ENCODE measurements at regions not wholly inside any gene's neighbourhood (a gene's known extent, or its start where the extent isn't known, plus 50 kb on each side); places are given as distances from the start of the nearest gene placed in this dataset.
"Not testable (repeated sequence)": the region's sequence is repeated elsewhere in the genome, so short reads cannot be mapped to it uniquely, and the experiment has no call there.

GRCh38 chr1:195933835-195934234, 674.4 kb downstream of the KCNT2 start:
- no peak for DNase-seq (ENCODE audit: low spot score)

DNA sequence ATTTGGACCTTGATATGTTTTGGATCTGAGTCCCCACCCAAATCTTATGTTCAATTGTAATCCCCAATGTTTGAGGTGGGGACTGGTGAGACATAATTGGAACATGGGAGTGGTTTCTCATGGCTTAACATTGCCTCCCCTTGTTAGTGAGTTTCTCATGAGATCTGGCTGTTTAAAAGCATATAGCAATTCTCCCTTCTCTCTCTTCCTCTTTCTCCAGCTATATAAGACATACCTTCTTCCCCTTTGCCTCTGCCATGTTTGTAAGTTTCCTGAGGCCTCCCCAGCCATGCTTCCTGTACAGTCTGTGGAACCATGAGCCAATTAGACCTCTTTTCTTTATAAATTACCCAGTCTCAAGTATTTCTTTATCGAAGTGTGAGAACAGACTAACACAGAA, 692.4 kb downstream of the KCNT2 start:
- DNase-seq (ENCODE audit: low spot score): no peak

DNA sequence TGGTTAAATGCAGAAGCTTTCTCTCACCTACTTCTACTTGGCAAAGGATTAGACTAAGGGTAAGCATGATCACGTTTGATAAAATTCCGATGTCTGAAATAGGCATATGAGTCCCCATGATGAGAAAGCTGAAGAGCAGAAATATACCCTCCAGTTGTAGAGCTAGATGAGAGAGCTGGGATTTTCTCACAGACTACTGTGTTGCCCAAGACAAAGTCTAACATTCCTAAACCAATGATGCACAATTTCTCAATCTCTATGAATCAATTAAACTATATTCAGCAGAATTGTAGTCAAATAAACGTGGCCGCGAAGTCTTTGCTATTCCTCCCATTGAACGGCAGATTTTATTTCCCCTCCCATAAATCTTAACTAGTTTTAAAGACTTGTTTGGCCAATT, 699.2 kb downstream of the KCNT2 start:
- DNase-seq (ENCODE audit: low spot score): no peak

- DNase-seq (ENCODE audit: low spot score): no peak
These were observed 700.1 kb downstream of the KCNT2 start for GRCh38 chr1:195908121-195908520.

DNA sequence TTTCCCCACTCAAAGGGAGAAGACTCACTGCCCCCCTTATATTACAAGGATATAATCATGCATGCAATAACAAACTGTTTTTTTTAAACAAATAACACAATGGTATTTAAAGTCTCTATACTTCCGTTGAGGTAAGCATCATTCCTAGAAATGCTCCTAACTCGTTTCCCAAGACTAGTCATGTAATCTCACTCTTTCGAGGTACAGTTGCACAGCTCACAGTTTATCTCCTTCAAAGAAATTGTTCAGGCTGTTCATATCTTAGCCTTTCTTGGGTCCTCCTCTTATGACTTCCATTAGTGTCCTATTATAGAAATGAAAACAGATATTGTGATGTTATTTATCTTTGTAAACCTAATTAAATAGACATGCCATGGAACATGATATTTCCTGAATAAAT, 705.0 kb downstream of the KCNT2 start:
- no peak for DNase-seq (ENCODE audit: low spot score)

GRCh38 chr1:195902779-195903178, 705.5 kb downstream of the KCNT2 start:
- no peak for DNase-seq (ENCODE audit: low spot score)

DNA sequence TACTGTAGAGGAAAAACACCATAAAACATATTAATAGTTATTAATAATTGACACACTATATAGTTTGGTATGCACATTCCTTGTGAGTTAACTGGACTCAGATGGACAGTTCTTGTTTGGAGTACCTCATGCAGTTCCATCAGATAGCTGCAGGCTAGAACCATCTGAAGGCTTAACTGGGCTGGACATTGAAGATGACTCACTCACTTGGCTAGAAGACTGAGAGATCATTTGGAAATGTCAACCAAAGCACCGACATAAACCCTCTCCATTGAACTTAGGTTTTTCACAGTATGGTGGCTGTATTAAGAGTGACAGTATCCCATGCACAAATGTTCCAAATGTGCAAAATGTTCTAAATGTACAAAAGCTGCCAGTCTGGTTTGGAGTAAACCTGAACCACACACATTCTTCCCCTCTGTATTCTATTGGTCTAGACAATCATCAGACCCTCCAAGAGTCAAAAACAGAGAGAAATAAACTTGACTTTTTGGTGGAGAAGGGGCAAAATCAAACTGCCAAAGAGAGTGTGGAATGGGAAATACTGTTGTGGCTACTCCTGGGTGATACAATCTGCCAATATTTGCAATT, 708.4 kb downstream of the KCNT2 start:
- DNase-seq (ENCODE audit: low spot score): no peak

- DNase-seq (ENCODE audit: low spot score): no peak
These were observed 709.3 kb downstream of the KCNT2 start for GRCh38 chr1:195898924-195899323.

DNA sequence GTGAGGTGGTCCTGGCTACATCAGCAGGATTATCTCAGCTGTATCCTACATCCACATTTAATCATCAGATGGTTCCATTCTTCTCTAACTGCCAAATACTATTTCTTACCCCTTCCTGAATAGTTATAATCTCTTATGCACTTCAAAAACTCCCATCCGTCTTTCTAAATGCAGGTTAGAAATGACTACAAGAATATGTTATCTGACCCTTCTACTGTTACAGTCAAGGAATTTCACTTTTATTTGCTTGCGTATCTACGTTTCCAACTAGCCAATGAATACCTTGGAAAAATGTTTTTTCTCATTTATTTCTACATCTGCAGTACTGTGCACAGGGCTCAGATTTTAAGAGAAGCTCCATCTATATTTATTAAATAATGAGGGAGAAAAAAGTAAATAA, 709.9 kb downstream of the KCNT2 start:
- no peak for DNase-seq (ENCODE audit: low spot score)

DNA sequence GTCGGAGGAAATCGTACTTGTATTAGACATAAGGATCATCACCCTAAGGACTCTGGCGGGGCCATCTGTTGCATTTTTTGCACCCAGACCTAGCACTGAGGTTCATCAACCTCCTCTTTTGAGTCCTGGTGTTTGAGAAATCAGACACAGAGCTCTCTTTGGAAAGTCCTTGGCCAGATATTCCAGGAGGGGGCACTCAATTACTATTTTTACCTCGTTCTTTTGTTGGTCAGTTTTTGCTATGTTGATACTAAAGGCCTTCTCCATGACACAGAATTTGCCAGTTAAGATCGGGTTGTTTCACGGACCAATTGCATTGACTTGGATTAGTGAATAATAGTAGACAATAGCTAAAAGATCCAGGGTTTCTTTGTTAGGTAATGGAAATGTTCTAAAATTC, 711.2 kb downstream of the KCNT2 start:
- DNase-seq (ENCODE audit: low spot score): no peak

- no peak for DNase-seq (ENCODE audit: low spot score)
These were observed 713.8 kb downstream of the KCNT2 start for GRCh38 chr1:195894411-195894810.

DNA sequence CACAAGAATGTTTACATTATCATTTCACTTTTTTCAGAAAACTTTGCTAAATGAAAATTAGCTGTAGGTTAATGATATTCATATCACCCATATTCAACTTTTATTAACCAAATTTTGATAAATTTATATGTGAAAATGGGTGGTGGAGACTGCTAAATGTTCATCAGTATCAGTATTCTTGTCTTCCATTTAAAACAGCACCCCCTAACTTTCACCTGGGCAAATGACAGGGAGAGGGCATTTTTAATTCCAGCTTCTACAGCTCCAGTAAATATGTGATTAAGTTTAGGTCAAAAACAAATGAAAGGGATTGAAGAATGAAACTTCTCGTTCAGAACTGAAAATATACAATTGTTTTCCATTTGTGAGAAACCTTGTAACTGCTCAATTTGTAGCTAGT, 722.2 kb downstream of the KCNT2 start:
- DNase-seq (ENCODE audit: low spot score): no peak

GRCh38 chr1:195878478-195878877, 729.8 kb downstream of the KCNT2 start:
- no peak for DNase-seq (ENCODE audit: low spot score)

- DNase-seq (ENCODE audit: low spot score): no peak
These were observed 731.4 kb downstream of the KCNT2 start for GRCh38 chr1:195876792-195877191.

DNA sequence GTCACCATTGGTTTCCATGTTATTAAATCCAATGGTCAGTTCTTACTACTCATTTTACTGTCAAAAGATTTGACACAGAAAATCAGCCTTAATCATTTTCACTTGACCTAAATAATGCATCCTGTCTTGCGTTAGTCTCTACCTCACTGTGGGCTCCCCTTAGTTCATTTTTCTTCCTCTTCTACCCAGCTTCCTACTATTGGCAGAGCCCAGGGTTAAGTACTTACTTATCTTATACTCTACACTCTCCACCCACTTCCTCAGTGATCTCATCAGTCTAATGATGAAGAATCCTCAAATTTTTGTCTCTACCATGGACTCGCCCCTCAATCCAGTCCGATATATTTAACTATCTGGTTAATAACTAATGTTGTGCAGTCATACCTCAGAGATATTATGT, 735.9 kb downstream of the KCNT2 start:
- no peak for DNase-seq (ENCODE audit: low spot score)

DNA sequence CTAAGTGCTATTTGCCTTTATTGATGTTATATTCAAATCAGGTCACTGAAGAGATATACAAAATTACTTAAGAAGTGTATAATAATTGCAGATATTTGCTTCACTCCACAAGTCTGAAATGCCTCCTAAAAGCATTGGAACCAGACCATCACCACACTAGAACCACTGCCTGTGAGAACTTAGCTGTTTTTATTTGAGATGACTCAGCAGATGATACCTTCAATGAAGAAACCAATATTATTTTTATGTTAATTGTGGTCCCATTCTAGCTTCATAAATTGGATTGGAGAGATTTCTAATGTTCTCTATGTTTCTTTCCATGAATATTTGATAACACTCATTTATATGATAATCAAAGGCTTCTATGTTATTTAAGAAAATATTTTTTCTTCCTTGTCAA, 740.6 kb downstream of the KCNT2 start:
- no peak for DNase-seq (ENCODE audit: low spot score)

DNA sequence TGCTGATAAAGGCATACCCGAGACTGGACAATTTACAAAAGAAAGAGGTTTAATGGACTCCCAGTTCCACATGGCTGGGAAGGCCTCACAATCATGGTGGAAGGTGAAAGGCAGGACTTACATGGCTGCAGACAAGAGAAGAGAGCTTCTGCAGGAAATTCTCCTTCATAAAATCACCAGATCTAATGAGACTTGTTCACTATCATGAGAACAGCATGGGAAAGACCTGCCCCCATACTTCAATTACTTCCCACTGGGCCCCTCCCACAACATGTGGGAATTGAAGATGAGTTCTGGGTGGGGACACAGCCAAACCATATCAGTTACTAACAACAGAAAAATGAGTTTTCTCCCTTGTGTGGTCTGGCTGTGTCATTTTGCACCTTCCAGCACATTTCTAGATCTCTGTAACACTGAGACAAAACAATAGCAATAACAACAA, 741.4 kb downstream of the KCNT2 start:
- no peak for DNase-seq (ENCODE audit: low spot score)

DNA sequence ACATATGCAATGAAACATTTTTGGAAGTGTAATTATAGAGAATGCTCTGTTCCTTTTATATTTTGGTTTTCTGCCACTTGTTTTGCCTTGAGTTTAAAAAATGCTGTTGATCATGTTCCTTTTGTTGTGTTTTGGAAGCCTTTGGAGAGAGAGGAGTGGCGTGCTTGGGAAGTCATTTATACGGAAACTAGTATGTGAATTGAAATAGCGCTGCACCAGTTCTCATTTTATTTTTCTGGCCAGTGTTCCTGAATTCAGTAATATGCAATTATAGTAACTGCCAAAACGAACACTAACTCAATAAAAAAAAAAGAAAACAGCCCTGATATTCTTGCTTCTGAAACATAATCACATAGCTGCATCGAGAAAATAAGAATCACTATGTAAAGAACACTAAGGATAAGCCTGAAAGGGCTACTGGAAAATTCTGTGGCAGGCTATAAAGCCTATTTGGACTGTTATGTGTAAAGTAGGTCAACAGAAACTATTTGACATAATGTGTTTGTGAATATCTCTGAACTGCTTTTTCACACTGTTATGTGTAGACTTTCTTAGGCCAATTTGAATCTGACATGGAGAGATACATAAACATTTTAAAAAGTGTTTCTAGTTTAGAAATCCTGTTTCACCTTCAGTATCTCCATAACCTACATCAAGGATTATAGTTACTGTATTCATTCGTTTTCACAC, 742.0 kb downstream of the KCNT2 start:
- DNase-seq (ENCODE audit: low spot score): no peak

GRCh38 chr1:195851804-195852203, 756.4 kb downstream of the KCNT2 start:
- no peak for DNase-seq (ENCODE audit: low spot score)

DNA sequence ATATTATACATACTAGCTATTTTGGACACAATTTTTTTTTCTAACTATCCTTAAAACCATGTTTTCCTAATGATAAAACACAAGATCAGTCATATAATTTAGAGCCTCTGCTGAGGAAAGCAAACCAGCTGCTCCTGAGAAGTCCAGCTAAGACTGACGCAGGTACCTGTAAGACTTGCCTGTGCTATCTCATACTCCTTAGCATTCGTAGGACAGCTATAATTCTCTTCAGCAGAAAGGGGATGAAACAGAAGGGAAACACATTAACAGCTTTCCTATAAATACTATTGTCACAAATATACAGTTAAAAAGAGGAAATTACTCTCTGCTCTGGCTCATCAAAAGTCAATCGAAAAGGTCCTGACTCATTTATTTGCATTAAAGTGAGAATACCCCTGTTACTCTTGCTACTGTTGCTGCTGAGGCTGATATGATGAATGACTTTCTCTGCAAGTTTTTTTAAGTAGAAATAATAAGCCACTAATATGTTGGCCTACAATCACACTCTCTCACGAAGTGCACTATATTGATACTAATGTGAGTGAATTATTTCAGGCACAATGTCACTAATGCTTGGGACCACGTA, 757.1 kb downstream of the KCNT2 start:
- DNase-seq (ENCODE audit: low spot score): no peak

DNA sequence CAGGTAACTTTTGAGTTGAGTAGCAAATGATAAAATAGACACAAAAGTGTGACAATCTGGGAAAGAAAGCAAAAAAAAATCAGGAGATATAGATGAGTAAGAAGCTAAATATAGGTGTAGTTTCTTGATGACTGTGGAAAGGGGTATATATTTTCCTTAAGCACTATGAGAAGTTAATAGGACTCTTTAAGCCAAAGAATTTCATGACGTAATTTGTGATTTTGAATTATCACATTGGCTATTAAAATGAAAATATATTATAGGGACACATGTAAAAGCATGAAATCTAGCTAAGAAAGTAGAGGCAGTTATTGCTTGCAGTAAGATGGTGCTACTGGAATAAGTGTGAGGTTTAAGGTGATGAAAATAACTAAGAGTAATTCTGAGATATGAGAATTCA, 759.1 kb downstream of the KCNT2 start:
- DNase-seq (ENCODE audit: low spot score): no peak

DNA sequence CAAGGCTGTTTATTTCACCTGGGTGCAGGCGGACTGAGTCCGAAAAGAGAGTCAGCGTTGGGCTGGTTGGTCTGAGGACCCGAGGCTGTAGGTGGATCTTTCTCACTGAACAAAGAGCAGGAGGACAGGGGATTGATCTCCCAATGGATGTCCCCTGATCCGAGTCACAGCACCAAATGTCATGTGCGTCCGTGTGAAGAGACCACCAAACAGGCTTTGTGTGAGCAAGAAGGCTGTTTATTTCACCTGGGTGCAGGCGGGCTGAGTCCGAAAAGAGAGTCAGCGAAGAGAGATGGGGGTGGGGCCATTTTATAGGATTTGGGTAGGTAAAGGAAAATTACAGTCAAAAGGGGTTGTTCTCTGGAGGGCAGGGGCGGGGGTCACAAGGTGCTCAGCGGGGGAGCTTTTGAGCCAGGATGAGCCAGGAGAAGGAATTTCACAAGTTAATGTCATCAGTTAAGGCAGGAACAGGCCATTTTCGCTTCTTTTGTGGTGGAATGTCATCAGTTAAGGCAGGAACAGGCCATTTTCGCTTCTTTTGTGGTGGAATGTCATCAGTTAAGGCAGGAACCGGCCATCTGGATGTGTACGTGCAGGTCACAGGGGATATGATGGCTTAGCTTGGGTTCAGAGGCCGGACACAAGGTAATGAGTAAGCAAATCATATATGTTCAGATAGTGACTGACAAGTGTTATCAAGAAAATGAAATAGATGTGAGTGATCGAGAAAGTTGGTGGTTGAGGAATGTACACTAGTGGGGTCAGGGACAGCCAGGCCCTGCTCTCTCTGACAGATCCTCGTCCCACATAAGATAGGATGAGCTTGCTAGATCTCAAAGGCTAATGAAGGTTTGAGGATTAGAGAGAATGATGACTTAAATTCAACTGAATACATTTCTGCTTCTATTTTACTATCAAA, 760.0 kb downstream of the KCNT2 start:
- DNase-seq (ENCODE audit: low spot score): not testable (repeated sequence)

DNA sequence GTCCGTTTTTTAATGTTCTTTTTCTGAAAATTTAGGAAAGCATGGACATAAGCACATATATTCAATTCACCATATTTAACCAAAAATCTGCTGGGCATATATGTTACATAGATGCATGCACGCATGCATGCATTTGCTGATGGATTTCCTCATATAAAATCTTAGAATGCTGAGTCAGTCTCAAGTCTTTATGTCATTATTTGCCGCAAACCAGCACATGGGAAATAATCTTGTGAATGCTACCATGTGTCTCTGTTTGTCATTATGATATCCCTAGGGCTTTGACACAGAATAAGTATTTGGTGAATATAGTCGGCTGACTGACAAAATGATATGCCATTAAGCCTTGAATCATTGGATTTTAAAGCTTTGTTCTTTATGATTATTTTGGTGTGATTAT, 776.5 kb downstream of the KCNT2 start:
- no peak for DNase-seq (ENCODE audit: low spot score)
